HepG2 (cell line): ENCODE measurements at regions not wholly inside any gene's neighbourhood (a gene's known extent, or its start where the extent isn't known, plus 50 kb on each side); places are given as distances from the start of the nearest gene placed in this dataset.

Experiments used
- ATAC-seq: fragments of 200-7000 bp; cut with Tn5 transposase; 3 replicates; pipeline ENCODE4 v1.9.1; 2020; ENCODE audit warnings: mild to moderate bottlenecking, moderate library complexity
- BruUV-seq: library from RNA; stranded (reverse); fragments of 400-500 nt; replicated peaks from 2 replicates; lab custom pipeline; 2021; lab: Mats Ljungman, UMichigan
- CTCF ChIA-PET: fragments of 300-600 bp; formaldehyde crosslinking; extraction: SDS; loops from one replicate; lab custom pipeline; 2021; ENCODE audit warnings: low total read pairs, inconsistent platforms, low intra/inter-chr PET ratio; lab: Yijun Ruan, JAX
- POLR2A ChIA-PET: fragments of 350-600 bp; sonication (Branson Sonifier 250); formaldehyde crosslinking; loops from one replicate; lab custom pipeline; 2020; ENCODE audit warnings: antibody characterized with exemption, inconsistent platforms; lab: Yijun Ruan, JAX
- DNase-seq: peaks from one replicate; pipeline ENCODE4 v3.0.0-alpha.2; 2015; ENCODE audit warnings: low spot score
- FAIRE-seq: peaks from 3 replicates; lab custom pipeline; 2011; peaks lifted over from hg19 to GRCh38; lab: Jason Lieb, UNC
- H2AFZ ChIP-seq: one replicate; pipeline ENCODE4 v1.6.1; 2011; ENCODE audit warnings: low read length, inconsistent platforms
- H3K27ac ChIP-seq: fragments of 300-600 bp; 3 replicates; pipeline ENCODE4 v1.8.0; 2011; ENCODE audit warnings: mixed run types, mild to moderate bottlenecking, mixed read lengths, low read length, inconsistent platforms; ENCODE audit not compliant: insufficient read depth; ENCODE audit errors: extremely low read length
- H3K27me3 ChIP-seq, 2 experiments: fragments of 200-600 bp in 1 of 2; 2 replicates in 1 of 2; 3 replicates in 1 of 2; pipeline versions ENCODE4 v1.6.0 to v1.8.0; 2011; ENCODE audit warnings: low read length in 2 of 2, mild to moderate bottlenecking in 2 of 2, moderate library complexity in 2 of 2, inconsistent platforms in 1 of 2; ENCODE audit not compliant: insufficient read depth in 2 of 2, control insufficient read depth in 1 of 2
- H3K36me3 ChIP-seq, 2 experiments: fragments of 200-600 bp in 1 of 2; replicated peaks in 1 of 2; 2 replicates in 1 of 2; 3 replicates in 1 of 2; pipeline versions ENCODE4 v1.5.1 to v1.8.0; 2011; ENCODE audit warnings: low read length in 2 of 2, inconsistent platforms in 1 of 2; ENCODE audit not compliant: insufficient read depth in 2 of 2, control insufficient read depth in 1 of 2
- H3K4me1 ChIP-seq: 2 replicates; pipeline ENCODE4 v1.5.1; 2012; ENCODE audit warnings: low read length, inconsistent platforms; ENCODE audit not compliant: insufficient read depth
- H3K4me2 ChIP-seq: 2 replicates; pipeline ENCODE4 v1.6.0; 2011; ENCODE audit warnings: low read depth, low read length, inconsistent platforms
- H3K4me3 ChIP-seq, 3 experiments: fragments of 200-600 bp in 1 of 3; sonication (generic), shearing (Covaris generic) in 1 of 3; replicated peaks in 1 of 3; 2 replicates each; pipeline ENCODE4 v1.5.1; 2011 to 2016; ENCODE audit warnings: low read length in 3 of 3, inconsistent platforms in 2 of 3, low read depth in 2 of 3, mild to moderate bottlenecking in 2 of 3, control low read depth in 1 of 3, mixed read lengths in 1 of 3; ENCODE audit not compliant: insufficient read depth in 1 of 3
- H3K79me2 ChIP-seq: one replicate; pipeline ENCODE4 v1.6.1; 2011; ENCODE audit warnings: low read length, inconsistent platforms; ENCODE audit not compliant: insufficient read depth
- H3K9ac ChIP-seq: 2 replicates; pipeline ENCODE4 v1.6.0; 2011; ENCODE audit warnings: mild to moderate bottlenecking, low read depth, low read length, inconsistent platforms; ENCODE audit not compliant: insufficient read depth
- H3K9me3 ChIP-seq: 2 replicates; pipeline ENCODE4 v1.5.1; 2012; ENCODE audit warnings: mild to moderate bottlenecking, low read length
- H4K20me1 ChIP-seq: 2 replicates; pipeline ENCODE4 v1.6.0; 2011; ENCODE audit warnings: inconsistent platforms, mild to moderate bottlenecking, low read length, moderate library complexity; ENCODE audit not compliant: insufficient read depth
- GABPB1 ChIP-seq: IDR thresholded peaks from 2 replicates; pipeline ENCODE4 v1.6.1; 2016; ENCODE audit warnings: mild to moderate bottlenecking, missing genetic modification reagents, moderate library complexity, missing compliant biosample characterization
- HOXA9 ChIP-seq: sonication (generic); formaldehyde crosslinking; IDR thresholded peaks from 2 replicates; pipeline ENCODE4 v1.8.1; 2022; ENCODE audit warnings: missing genetic modification reagents, mild to moderate bottlenecking, moderate library complexity, borderline replicate concordance
- NFE2L1 ChIP-seq: sonication (generic); formaldehyde crosslinking; IDR thresholded peaks from 2 replicates; pipeline ENCODE4 v1.4.0; 2020; ENCODE audit warnings: missing genetic modification reagents, mild to moderate bottlenecking, borderline replicate concordance
- TAF15 ChIP-seq: fragments of 200-400 bp; formaldehyde crosslinking; IDR thresholded peaks from one replicate; pipeline ENCODE4 v1.6.1; 2018; ENCODE audit warnings: mild to moderate bottlenecking, low read depth, low read length; ENCODE audit not compliant: poor library complexity, severe bottlenecking
- WGBS: methylation state at CpG from one replicate; pipeline ENCODE4 v1.1.6; 2017; ENCODE audit warnings: low lambda C conversion rate; 5-methylcytosine and 5-hydroxymethylcytosine counted together
- in situ Hi-C: cut with HindIII; loops from 2 replicates; pipeline ENCODE4 v1.10.0; 2017; ENCODE audit warnings: low pct_unique_long_range_greater_than_20kb; ENCODE audit not compliant: extremely low pct_ligation_motif_present
- intact Hi-C: fragments of 100-400 bp; cut with micrococcal nuclease; formaldehyde crosslinking; loops from one replicate; pipeline ENCODE4 v1.10.0; 2022; ENCODE audit not compliant: unreplicated experiment
- TF ChIP-seq, protein P1 (sequence below): sonication (generic); formaldehyde crosslinking; IDR thresholded peaks from 2 replicates; pipeline ENCODE4 v1.5.1; 2020; ENCODE audit warnings: mild to moderate bottlenecking, moderate library complexity, missing genetic modification reagents
- TF ChIP-seq, protein P2 (sequence below): sonication (generic); formaldehyde crosslinking; IDR thresholded peaks from 2 replicates; pipeline ENCODE4 v1.9.0; 2022; ENCODE audit warnings: low read depth, missing genetic modification reagents
- TF ChIP-seq, protein P3 (sequence below): sonication (generic); formaldehyde crosslinking; IDR thresholded peaks from 2 replicates; pipeline ENCODE4 v1.5.0; 2020; ENCODE audit warnings: mild to moderate bottlenecking, missing genetic modification reagents, borderline replicate concordance

DNA sequence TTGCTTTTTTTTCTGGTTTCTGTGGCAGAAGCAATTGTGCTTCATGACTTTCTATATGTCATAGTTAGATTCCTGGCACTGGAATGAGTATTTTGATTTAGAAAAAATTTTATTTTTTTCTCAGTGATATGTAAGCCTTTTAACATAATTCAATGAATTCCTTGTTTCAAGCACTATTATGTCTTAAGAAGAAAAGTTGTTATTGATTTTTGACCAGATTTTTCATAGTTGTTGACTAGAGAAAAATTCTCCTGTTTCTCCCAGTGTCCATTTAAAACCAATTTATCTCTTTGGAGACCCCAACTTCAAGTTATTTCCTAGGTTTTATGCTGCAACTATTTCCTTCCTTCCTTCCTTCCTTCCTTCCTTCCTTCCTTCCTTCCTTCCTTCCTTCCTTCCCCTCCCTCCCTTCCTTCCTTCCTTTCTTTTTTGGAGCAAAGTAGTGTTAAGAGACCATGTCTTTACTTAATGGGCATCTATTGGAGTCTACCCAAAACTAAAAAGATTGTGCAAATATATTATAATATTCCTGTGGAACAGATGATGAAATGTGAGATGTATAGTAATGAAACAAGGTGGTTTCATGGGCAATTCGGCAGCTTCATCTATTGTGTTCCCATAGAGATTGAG, 346.9 kb downstream of the RNF144B start (continued):
- TF ChIP-seq, protein P1, sequence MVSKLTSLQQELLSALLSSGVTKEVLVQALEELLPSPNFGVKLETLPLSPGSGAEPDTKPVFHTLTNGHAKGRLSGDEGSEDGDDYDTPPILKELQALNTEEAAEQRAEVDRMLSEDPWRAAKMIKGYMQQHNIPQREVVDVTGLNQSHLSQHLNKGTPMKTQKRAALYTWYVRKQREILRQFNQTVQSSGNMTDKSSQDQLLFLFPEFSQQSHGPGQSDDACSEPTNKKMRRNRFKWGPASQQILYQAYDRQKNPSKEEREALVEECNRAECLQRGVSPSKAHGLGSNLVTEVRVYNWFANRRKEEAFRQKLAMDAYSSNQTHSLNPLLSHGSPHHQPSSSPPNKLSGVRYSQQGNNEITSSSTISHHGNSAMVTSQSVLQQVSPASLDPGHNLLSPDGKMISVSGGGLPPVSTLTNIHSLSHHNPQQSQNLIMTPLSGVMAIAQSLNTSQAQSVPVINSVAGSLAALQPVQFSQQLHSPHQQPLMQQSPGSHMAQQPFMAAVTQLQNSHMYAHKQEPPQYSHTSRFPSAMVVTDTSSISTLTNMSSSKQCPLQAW (CRISPR knock-in tag) = no peak
- TF ChIP-seq GABPB1 (CRISPR knock-in tag) (no peak), TAF15 (no peak)
- TF ChIP-seq, protein P2, sequence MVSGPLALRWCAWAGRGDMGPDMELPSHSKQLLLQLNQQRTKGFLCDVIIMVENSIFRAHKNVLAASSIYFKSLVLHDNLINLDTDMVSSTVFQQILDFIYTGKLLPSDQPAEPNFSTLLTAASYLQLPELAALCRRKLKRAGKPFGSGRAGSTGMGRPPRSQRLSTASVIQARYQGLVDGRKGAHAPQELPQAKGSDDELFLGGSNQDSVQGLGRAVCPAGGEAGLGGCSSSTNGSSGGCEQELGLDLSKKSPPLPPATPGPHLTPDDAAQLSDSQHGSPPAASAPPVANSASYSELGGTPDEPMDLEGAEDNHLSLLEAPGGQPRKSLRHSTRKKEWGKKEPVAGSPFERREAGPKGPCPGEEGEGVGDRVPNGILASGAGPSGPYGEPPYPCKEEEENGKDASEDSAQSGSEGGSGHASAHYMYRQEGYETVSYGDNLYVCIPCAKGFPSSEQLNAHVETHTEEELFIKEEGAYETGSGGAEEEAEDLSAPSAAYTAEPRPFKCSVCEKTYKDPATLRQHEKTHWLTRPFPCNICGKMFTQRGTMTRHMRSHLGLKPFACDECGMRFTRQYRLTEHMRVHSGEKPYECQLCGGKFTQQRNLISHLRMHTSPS (CRISPR knock-in tag) = no peak

GRCh38 chr6:18741741-18742140, 354.6 kb downstream of the RNF144B start:
- no peak overlapping the region for H3K4me2 ChIP-seq
- no peak overlapping the region for H3K27ac ChIP-seq
- no peak for TF ChIP-seq HOXA9 (CRISPR knock-in tag)
- TF ChIP-seq, protein P3, sequence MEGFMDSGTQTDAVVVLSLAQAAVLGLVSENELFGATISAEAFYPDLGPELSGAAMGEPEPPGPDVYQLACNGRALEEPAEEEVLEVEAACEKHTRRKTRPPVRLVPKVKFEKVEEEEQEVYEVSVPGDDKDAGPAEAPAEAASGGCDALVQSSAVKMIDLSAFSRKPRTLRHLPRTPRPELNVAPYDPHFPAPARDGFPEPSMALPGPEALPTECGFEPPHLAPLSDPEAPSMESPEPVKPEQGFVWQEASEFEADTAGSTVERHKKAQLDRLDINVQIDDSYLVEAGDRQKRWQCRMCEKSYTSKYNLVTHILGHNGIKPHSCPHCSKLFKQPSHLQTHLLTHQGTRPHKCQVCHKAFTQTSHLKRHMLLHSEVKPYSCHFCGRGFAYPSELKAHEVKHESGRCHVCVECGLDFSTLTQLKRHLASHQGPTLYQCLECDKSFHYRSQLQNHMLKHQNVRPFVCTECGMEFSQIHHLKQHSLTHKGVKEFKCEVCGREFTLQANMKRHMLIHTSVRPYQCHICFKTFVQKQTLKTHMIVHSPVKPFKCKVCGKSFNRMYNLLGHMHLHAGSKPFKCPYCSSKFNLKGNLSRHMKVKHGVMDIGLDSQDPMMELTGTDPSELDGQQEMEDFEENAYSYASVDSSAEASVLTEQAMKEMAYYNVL (CRISPR knock-in tag) = no peak
- TF ChIP-seq NFE2L1 = no peak
- TF ChIP-seq, all 625 proteins: peak for 0
- BruUV-seq = no TSS peak
- ChIA-PET CTCF (no interaction called here), POLR2A (no interaction called here)
- Histone ChIP-seq H3K9me3 (no peaks in the 10 kb centered on the region), H3K36me3 (no peaks in the 10 kb centered on the region), H3K27me3 (no peaks in the 10 kb centered on the region), H4K20me1 (no peaks in the 10 kb centered on the region), H3K79me2 (no peaks in the 10 kb centered on the region), H2AFZ (no peak overlapping the region), H3K9ac (no peak overlapping the region), H3K4me3 (no peak overlapping the region), H3K4me1 (no peaks in the 10 kb centered on the region)
- no peak for ATAC-seq
- no peak for DNase-seq
- FAIRE-seq = no peak
- intact Hi-C loops (no loop called here), in situ Hi-C loops (no loop called here)
- WGBS = 60% methylated on average over 4 of the region's 4 CpGs
